HG03097 (cell line): ENCODE measurements at regions not wholly inside any gene's neighbourhood (a gene's known extent, or its start where the extent isn't known, plus 50 kb on each side); places are given as distances from the start of the nearest gene placed in this dataset.
"Not testable (repeated sequence)": the region's sequence is repeated elsewhere in the genome, so short reads cannot be mapped to it uniquely, and the experiment has no call there.

ENCODE experiments used
- ATAC-seq: cut with Tn5 transposase; IDR thresholded peaks from one replicate; pipeline ENCODE4 v1.9.1; 2021; ENCODE audit not compliant: unreplicated experiment, low FRiP score

- ATAC-seq = no peak
Measured at GRCh38 chr1:177891809-177892208, 78.0 kb downstream of the SEC16B start.

- no peak for ATAC-seq
Measured at GRCh38 chr1:177890479-177890878, 79.4 kb downstream of the SEC16B start.

- no peak for ATAC-seq
Measured at GRCh38 chr1:177884479-177885021, 85.3 kb downstream of the SEC16B start.

GRCh38 chr1:177883581-177883980 lies 86.3 kb downstream of the SEC16B start:
- ATAC-seq = no peak

- ATAC-seq = no peak
Measured at GRCh38 chr1:177880339-177880891, 89.4 kb downstream of the SEC16B start.

GRCh38 chr1:177877086-177877485 lies 92.8 kb downstream of the SEC16B start:
- ATAC-seq = no peak

- ATAC-seq = no peak
Measured at GRCh38 chr1:177873238-177873637, 96.6 kb downstream of the SEC16B start.

GRCh38 chr1:177872308-177872900 lies 97.5 kb downstream of the SEC16B start:
- ATAC-seq = no peak

- ATAC-seq = no peak
Measured at GRCh38 chr1:177871613-177872307, 98.1 kb downstream of the SEC16B start.

GRCh38 chr1:177869586-177869985 lies 100.3 kb downstream of the SEC16B start:
- no peak for ATAC-seq

- ATAC-seq = not testable (repeated sequence)
Measured at GRCh38 chr1:177869011-177869410, 100.8 kb downstream of the SEC16B start.

GRCh38 chr1:177865807-177866206 lies 104.1 kb downstream of the SEC16B start:
- ATAC-seq = no peak

- no peak for ATAC-seq
Measured at GRCh38 chr1:177864538-177865305, 105.1 kb downstream of the SEC16B start.

- ATAC-seq = no peak
Measured at GRCh38 chr1:177863796-177864195, 106.1 kb downstream of the SEC16B start.

GRCh38 chr1:177862916-177863315 lies 106.9 kb downstream of the SEC16B start:
- ATAC-seq = no peak

GRCh38 chr1:177859572-177859971 lies 110.3 kb downstream of the SEC16B start:
- no peak for ATAC-seq

- no peak for ATAC-seq
Measured at GRCh38 chr1:177858332-177858821, 111.5 kb downstream of the SEC16B start.

GRCh38 chr1:177857285-177857684 lies 112.6 kb downstream of the SEC16B start:
- no peak for ATAC-seq

- ATAC-seq = no peak
Measured at GRCh38 chr1:177854951-177855350, 114.9 kb downstream of the SEC16B start.

GRCh38 chr1:177849579-177850290 lies 120.1 kb downstream of the SEC16B start:
- no peak for ATAC-seq
